Lower leg skin (tissue), 4 donors: ENCODE measurements at regions not wholly inside any gene's neighbourhood (a gene's known extent, or its start where the extent isn't known, plus 50 kb on each side); places are given as distances from the start of the nearest gene placed in this dataset.

Source experiments
- DNase-seq, 2 donors: peaks; one replicate each; pipeline ENCODE4 v3.0.0-alpha.2; 2019; ENCODE audit warnings: low spot score in 2 of 2
- H3K4me3 ChIP-seq: fragments of 200-600 bp; sonication (generic); 2 replicates; pipeline ENCODE4 v1.5.1; 2017; ENCODE audit warnings: mild to moderate bottlenecking, low read depth; ENCODE audit not compliant: poor library complexity, severe bottlenecking
- CTCF ChIP-seq, 3 donors: fragments of 450-650 bp; IDR thresholded peaks; one replicate each; pipeline ENCODE4 v1.5.1; 2016; ENCODE audit warnings: antibody characterized with exemption in 3 of 3, mild to moderate bottlenecking in 3 of 3, moderate library complexity in 2 of 3
- POLR2A ChIP-seq, 2 donors: fragments of 450-650 bp; IDR thresholded peaks; one replicate each; pipeline ENCODE4 v1.6.1; 2016 to 2017; ENCODE audit warnings: antibody characterized with exemption in 2 of 2, mild to moderate bottlenecking in 1 of 2, moderate library complexity in 1 of 2
- WGBS, 2 donors: methylation state at CpG; one replicate each; pipeline ENCODE4 v1.1.5; 2018; 5-methylcytosine and 5-hydroxymethylcytosine counted together
- intact Hi-C: fragments of 100-400 bp; cut with DNase I; formaldehyde crosslinking; loops from one replicate; pipeline ENCODE4 v1.15.0; 2023; ENCODE audit warnings: low total_unique reads

- 32 to 49% methylated on average over 2 of the region's 2 CpGs for WGBS, 2 donors
- TF ChIP-seq CTCF (IDR thresholded peaks at IDR 0.05) (no peak), POLR2A (IDR thresholded peaks at IDR 0.05) (no peak)
- intact Hi-C loops, result no loop called here
Observed at GRCh38 chr4:105050896-105051295, 95.8 kb upstream of the TET2 start.

GRCh38 chr4:105057370-105058105 is 89.1 kb upstream of the TET2 start:
- WGBS, 2 donors, result 68 to 71% methylated on average over 5 of the region's 5 CpGs
- intact Hi-C loops, result loop anchor here (1.0 kb wide), 1 partner anchor 47 kb away; no protein-coding TSS in a partner anchor
- no peak for DNase-seq
- TF ChIP-seq CTCF (IDR thresholded peaks at IDR 0.05), result no peak
- no peak for TF ChIP-seq POLR2A (IDR thresholded peaks at IDR 0.05)
- no peak overlapping the region for H3K4me3 ChIP-seq

More at GRCh38 chr4:105050896-105051295, 95.8 kb upstream of the TET2 start:
- H3K4me3 ChIP-seq, result no peak overlapping the region
- DNase-seq, result no peak

GRCh38 chr4:105058177-105058812 is 88.4 kb upstream of the TET2 start:
- DNase-seq, result no peak
- 50 to 56% methylated on average over 3 of the region's 3 CpGs for WGBS, 2 donors
- intact Hi-C loops, result loop anchor here (1.0 kb wide), 1 partner anchor 48 kb away; no protein-coding TSS in a partner anchor
- no peak overlapping the region for H3K4me3 ChIP-seq
- no peak for TF ChIP-seq POLR2A (IDR thresholded peaks at IDR 0.05)
- no peak for TF ChIP-seq CTCF (IDR thresholded peaks at IDR 0.05)

GRCh38 chr4:105059337-105059736 is 87.3 kb upstream of the TET2 start:
- intact Hi-C loops, result no loop called here
- no peak overlapping the region for H3K4me3 ChIP-seq
- DNase-seq, result no peak
- TF ChIP-seq POLR2A (IDR thresholded peaks at IDR 0.05) (no peak), CTCF (IDR thresholded peaks at IDR 0.05) (no peak)

GRCh38 chr4:105060628-105061027 is 86.0 kb upstream of the TET2 start:
- WGBS, 2 donors, result 42 to 56% methylated on average over 1 of the region's 1 CpG
- intact Hi-C loops, result no loop called here

More at GRCh38 chr4:105060628-105061027, 86.0 kb upstream of the TET2 start:
- DNase-seq, result no peak
- TF ChIP-seq CTCF (IDR thresholded peaks at IDR 0.05) (no peak), POLR2A (IDR thresholded peaks at IDR 0.05) (no peak)
- H3K4me3 ChIP-seq, result no peak overlapping the region
